ENCODE measurements at regions not wholly inside any gene's neighbourhood (a gene's known extent, or its start where the extent isn't known, plus 50 kb on each side); places are given as distances from the start of the nearest gene placed in this dataset.

DNA sequence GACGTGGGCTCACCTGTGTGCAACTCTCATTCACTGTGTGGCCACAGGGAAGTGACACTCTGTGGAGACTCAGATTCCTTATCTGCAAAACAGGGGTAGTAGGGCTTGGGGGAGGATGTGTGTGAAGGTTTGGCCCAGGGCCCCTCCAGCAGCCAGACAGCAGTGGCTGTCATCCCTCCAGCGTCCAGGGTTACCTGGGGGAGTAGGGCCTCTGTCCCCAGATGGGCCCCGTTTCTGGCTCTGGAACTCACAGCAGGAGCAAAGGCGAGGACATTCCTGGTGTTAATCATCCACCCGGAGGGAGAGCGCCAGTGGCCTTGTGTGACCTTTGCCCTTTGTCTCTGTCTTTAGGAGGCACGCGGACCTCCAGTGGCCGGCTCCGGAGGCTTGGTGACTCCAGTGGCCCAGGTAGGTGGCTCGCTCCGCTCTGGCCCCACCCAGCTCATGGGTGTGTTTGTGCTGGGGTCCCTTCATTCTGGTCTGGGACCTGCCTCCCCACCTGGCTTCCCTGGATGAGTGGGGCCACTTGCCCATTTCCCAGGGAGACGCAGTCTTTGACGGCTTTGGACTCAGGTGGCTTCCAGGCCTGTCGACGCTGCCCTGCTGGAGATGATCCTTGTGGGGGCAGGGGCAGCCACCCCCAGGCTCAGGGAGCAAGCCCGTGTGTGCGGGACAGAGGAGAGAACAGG, 166.2 kb downstream of the SEC14L1 start:
- peaks cover 53% of the 10 kb centered on the region for H3K4me1 ChIP-seq (ENCODE audit: insufficient read depth, low read length)
- peak overlapping the region in 1 of 3 experiments; percentile 60; a peak in 2 of 6 replicates for H3K4me3 ChIP-seq (replicated peaks in 1 of 3; ENCODE audit: insufficient read depth in 1 of 3, low read depth in 2 of 3, low read length in 3 of 3)
- H3K36me3 ChIP-seq (replicated peaks in 1 of 2; ENCODE audit: control insufficient read depth in 1 of 2, insufficient read depth in 2 of 2, low read length in 2 of 2): peaks cover 27 to 49% of the 10 kb centered on the region in 2 experiments; a peak in 4 of 5 replicates
- no peaks in the 10 kb centered on the region for H3K9me3 ChIP-seq (ENCODE audit: low read length)
- H3K27ac ChIP-seq (ENCODE audit: extremely low read length, insufficient read depth, low read length): peak overlapping the region; percentile 75
- H2AFZ ChIP-seq (ENCODE audit: low read length): no peak overlapping the region
- DNase-seq (ENCODE audit: low spot score) (peak; percentile 92), FAIRE-seq (peak; percentile 95), ATAC-seq (peak; percentile 89)
- WGBS (ENCODE audit: low lambda C conversion rate): 49% methylated on average over 8 of the region's 18 CpGs
- peak overlapping the region; percentile 78 for H3K4me2 ChIP-seq (ENCODE audit: low read depth, low read length)
- CTCF ChIA-PET (ENCODE audit: low intra/inter-chr PET ratio, low total read pairs): no interaction called here
- in situ Hi-C loops (cut with HindIII; ENCODE audit: extremely low pct_ligation_motif_present, low pct_unique_long_range_greater_than_20kb): no loop called here
- H3K79me2 ChIP-seq (ENCODE audit: insufficient read depth, low read length): peaks cover 74% of the 10 kb centered on the region
- POLR2A ChIA-PET: interaction anchor here (0.6 to 4.8 kb wide), 5 partner anchors 10 to 26 kb away, joined by 3 to 80 read pairs (median 4); no protein-coding TSS in a partner anchor
- intact Hi-C loops (cut with micrococcal nuclease; ENCODE audit: unreplicated experiment): loop anchor here (1.0 kb wide), 1 partner anchor 21 kb away; no protein-coding TSS in a partner anchor
- no peaks in the 10 kb centered on the region for H3K27me3 ChIP-seq (ENCODE audit: control insufficient read depth in 1 of 2, insufficient read depth in 2 of 2, low read length in 2 of 2)
- H3K9ac ChIP-seq (ENCODE audit: insufficient read depth, low read depth, low read length): peak overlapping the region; percentile 55
- BruUV-seq (replicated peaks): no TSS peak
- peaks cover 42% of the 10 kb centered on the region; the same call in 1 of the 2 replicates for H4K20me1 ChIP-seq (ENCODE audit: insufficient read depth, low read length)
- TF ChIP-seq ZFP90 (CRISPR knock-in tag; IDR thresholded peaks at IDR 0.05; ENCODE audit: borderline replicate concordance) (peak; percentile 99), ZNF20 (CRISPR knock-in tag; IDR thresholded peaks at IDR 0.05) (no peak), ZNF33A (CRISPR knock-in tag; IDR thresholded peaks at IDR 0.05; ENCODE audit: borderline replicate concordance) (no peak), EP300 (IDR thresholded peaks at IDR 0.05; ENCODE audit: low read depth in 2 of 2, low read length in 2 of 2) (peak in 1 of 2 experiments; percentile 84; a peak in 3 of 4 replicates), EP300 (CRISPR knock-in tag; IDR thresholded peaks at IDR 0.05; ENCODE audit: borderline replicate concordance) (peak; percentile 65; the same call in 1 of the 2 replicates), RORA (CRISPR knock-in tag; IDR thresholded peaks at IDR 0.05) (no peak), SUZ12 (IDR thresholded peaks at IDR 0.05; ENCODE audit: low read depth, low read length) (no peak), JARID2 (CRISPR knock-in tag; IDR thresholded peaks at IDR 0.05; ENCODE audit: insufficient replicate concordance) (peak; percentile 23), RARA (CRISPR knock-in tag; IDR thresholded peaks at IDR 0.05) (peak; percentile 97), ZNF335 (CRISPR knock-in tag; IDR thresholded peaks at IDR 0.05) (peak; percentile 50; the same call in 1 of the 2 replicates), CBX2 (IDR thresholded peaks at IDR 0.05; ENCODE audit: low read depth, low read length) (no peak), CBX2 (CRISPR knock-in tag; IDR thresholded peaks at IDR 0.05; ENCODE audit: low read depth) (no peak), MXD4 (CRISPR knock-in tag; IDR thresholded peaks at IDR 0.05) (peak; percentile 92), ZNF382 (CRISPR knock-in tag; IDR thresholded peaks at IDR 0.05; ENCODE audit: borderline replicate concordance) (no peak), ZNF773 (CRISPR knock-in tag; IDR thresholded peaks at IDR 0.05; ENCODE audit: borderline replicate concordance) (no peak), ZNF296 (CRISPR knock-in tag; conservative IDR thresholded peaks at IDR 0.05) (no peak), KAT8 (CRISPR knock-in tag; IDR thresholded peaks at IDR 0.05) (peak; percentile 84), MAFK (conservative IDR thresholded peaks at IDR 0.05 in 1 of 2, IDR thresholded peaks at IDR 0.05 in 1 of 2; ENCODE audit: low read length in 2 of 2) (no peak), ZNF670 (CRISPR knock-in tag; IDR thresholded peaks at IDR 0.05; ENCODE audit: borderline replicate concordance) (no peak; the same call in 1 of the 2 replicates)
- TF ChIP-seq, protein P1, sequence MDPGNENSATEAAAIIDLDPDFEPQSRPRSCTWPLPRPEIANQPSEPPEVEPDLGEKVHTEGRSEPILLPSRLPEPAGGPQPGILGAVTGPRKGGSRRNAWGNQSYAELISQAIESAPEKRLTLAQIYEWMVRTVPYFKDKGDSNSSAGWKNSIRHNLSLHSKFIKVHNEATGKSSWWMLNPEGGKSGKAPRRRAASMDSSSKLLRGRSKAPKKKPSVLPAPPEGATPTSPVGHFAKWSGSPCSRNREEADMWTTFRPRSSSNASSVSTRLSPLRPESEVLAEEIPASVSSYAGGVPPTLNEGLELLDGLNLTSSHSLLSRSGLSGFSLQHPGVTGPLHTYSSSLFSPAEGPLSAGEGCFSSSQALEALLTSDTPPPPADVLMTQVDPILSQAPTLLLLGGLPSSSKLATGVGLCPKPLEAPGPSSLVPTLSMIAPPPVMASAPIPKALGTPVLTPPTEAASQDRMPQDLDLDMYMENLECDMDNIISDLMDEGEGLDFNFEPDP (CRISPR knock-in tag; conservative IDR thresholded peaks at IDR 0.05): peak; percentile 95; the same call in 1 of the 2 replicates
- TF ChIP-seq, protein P2, sequence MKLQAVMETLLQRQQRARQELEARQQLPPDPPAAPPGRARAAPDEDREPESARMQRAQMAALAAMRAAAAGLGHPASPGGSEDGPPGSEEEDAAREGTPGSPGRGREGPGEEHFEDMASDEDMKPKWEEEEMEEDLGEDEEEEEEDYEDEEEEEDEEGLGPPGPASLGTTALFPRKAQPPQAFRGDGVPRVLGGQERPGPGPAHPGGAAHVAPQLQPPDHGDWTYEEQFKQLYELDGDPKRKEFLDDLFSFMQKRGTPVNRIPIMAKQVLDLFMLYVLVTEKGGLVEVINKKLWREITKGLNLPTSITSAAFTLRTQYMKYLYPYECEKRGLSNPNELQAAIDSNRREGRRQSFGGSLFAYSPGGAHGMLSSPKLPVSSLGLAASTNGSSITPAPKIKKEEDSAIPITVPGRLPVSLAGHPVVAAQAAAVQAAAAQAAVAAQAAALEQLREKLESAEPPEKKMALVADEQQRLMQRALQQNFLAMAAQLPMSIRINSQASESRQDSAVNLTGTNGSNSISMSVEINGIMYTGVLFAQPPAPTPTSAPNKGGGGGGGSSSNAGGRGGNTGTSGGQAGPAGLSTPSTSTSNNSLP (IDR thresholded peaks at IDR 0.05; ENCODE audit: low read depth, low read length): no peak
- TF ChIP-seq, protein P3, sequence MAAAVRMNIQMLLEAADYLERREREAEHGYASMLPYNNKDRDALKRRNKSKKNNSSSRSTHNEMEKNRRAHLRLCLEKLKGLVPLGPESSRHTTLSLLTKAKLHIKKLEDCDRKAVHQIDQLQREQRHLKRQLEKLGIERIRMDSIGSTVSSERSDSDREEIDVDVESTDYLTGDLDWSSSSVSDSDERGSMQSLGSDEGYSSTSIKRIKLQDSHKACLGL (CRISPR knock-in tag; IDR thresholded peaks at IDR 0.05): peak; percentile 74

Data from HepG2 (cell line).